B cell (primary cell): ENCODE measurements at regions not wholly inside any gene's neighbourhood (a gene's known extent, or its start where the extent isn't known, plus 50 kb on each side); places are given as distances from the start of the nearest gene placed in this dataset.
A peak's percentile ranks its signal among the peaks of the same experiment; 100 is the strongest.

Experiments
- ATAC-seq: fragments of 200-7000 bp; cut with Tn5 transposase; one replicate; pipeline ENCODE4 v1.10.0; 2021; ENCODE audit warnings: low read depth, mild to moderate bottlenecking, moderate number of reproducible peaks, moderate library complexity
- CTCF ChIA-PET: fragments of 350-600 bp; sonication (Branson Sonifier 250); formaldehyde crosslinking; loops from one replicate; lab custom pipeline; 2021; ENCODE audit warnings: antibody characterized with exemption, inconsistent platforms; lab: Charles Lee
- POLR2A ChIA-PET: fragments of 350-600 bp; sonication (Branson Sonifier 250); formaldehyde crosslinking; loops from one replicate; lab custom pipeline; 2021; ENCODE audit warnings: antibody characterized with exemption; lab: Charles Lee
- DNase-seq: peaks from one replicate; pipeline ENCODE4 v3.0.0; 2013
- H2AFZ ChIP-seq: 2 replicates; pipeline ENCODE4 v1.6.1; 2012; ENCODE audit warnings: mild to moderate bottlenecking, low read depth, low read length; ENCODE audit not compliant: insufficient read depth, poor library complexity, severe bottlenecking
- H3K27ac ChIP-seq, 2 donors: 1 replicate in 1 of 2; 2 replicates in 1 of 2; pipeline ENCODE4 v1.5.1; 2012 to 2013; ENCODE audit warnings: low read length in 2 of 2, mild to moderate bottlenecking in 2 of 2, moderate library complexity in 1 of 2
- H3K27me3 ChIP-seq, 4 experiments: fragments of 200-600 bp in 1 of 4; sonication (generic) in 1 of 4; replicated peaks in 1 of 4; 1 replicate in 2 of 4; 2 replicates in 2 of 4; pipeline versions ENCODE4 v1.6.1 to v1.7.0; 2013 to 2016; ENCODE audit warnings: low read length in 3 of 4, mild to moderate bottlenecking in 2 of 4, mixed read lengths in 1 of 4, moderate library complexity in 1 of 4; ENCODE audit not compliant: insufficient read depth in 4 of 4, control insufficient read depth in 3 of 4; ENCODE audit errors: control extremely low read depth in 1 of 4
- H3K36me3 ChIP-seq, 2 experiments: replicated peaks in 1 of 2; 1 replicate in 1 of 2; 2 replicates in 1 of 2; pipeline versions ENCODE4 v1.6.1 to v1.7.1; 2013; ENCODE audit warnings: low read length in 1 of 2; ENCODE audit not compliant: insufficient read depth in 2 of 2, control insufficient read depth in 1 of 2; ENCODE audit errors: control extremely low read depth in 1 of 2, extremely low read depth in 1 of 2
- H3K4me1 ChIP-seq, 2 donors: fragments of 200-600 bp in 1 of 2; sonication (generic) in 1 of 2; 1 replicate in 1 of 2; 2 replicates in 1 of 2; pipeline versions ENCODE4 v1.5.1 to v1.6.1; 2013 to 2017; ENCODE audit warnings: low read length in 2 of 2; ENCODE audit not compliant: control insufficient read depth in 2 of 2, insufficient read depth in 2 of 2
- H3K4me2 ChIP-seq: replicated peaks from 2 replicates; pipeline ENCODE3; 2012; ENCODE audit warnings: mild to moderate bottlenecking, low read depth, low read length; ENCODE audit not compliant: poor library complexity, severe bottlenecking
- H3K4me3 ChIP-seq, 5 experiments: fragments of 200-600 bp in 1 of 5; sonication (generic) in 1 of 5; 1 replicate in 3 of 5; 2 replicates in 2 of 5; pipeline versions ENCODE4 v1.5.1 to v1.7.0; 2011 to 2016; ENCODE audit warnings: low read length in 4 of 5, mild to moderate bottlenecking in 4 of 5, low read depth in 2 of 5, control low read depth in 1 of 5, moderate library complexity in 1 of 5; ENCODE audit not compliant: insufficient read depth in 1 of 5; ENCODE audit errors: control extremely low read depth in 1 of 5, extremely low read depth in 1 of 5
- H3K79me2 ChIP-seq: fragments of 200-600 bp; sonication (generic); one replicate; pipeline ENCODE4 v1.6.0; 2016; ENCODE audit warnings: low read length; ENCODE audit not compliant: control insufficient read depth, insufficient read depth
- H3K9ac ChIP-seq: fragments of 200-600 bp; sonication (generic); 2 replicates; pipeline ENCODE4 v1.6.1; 2017; ENCODE audit warnings: mild to moderate bottlenecking, low read length, moderate library complexity
- H3K9me3 ChIP-seq, 3 donors: one replicate each; pipeline versions ENCODE4 v1.6.1 to v1.7.1; 2013; ENCODE audit warnings: low read length in 2 of 3; ENCODE audit not compliant: control insufficient read depth in 2 of 3, insufficient read depth in 1 of 3; ENCODE audit errors: control extremely low read depth in 1 of 3
- H4K20me1 ChIP-seq: 2 replicates; pipeline ENCODE4 v1.6.0; 2012; ENCODE audit warnings: mild to moderate bottlenecking, low read length; ENCODE audit not compliant: insufficient read depth, control insufficient read depth, poor library complexity, severe bottlenecking
- H3K27ac Mint-ChIP-seq: one replicate; pipeline ENCODE4 v1.8.0; 2021; ENCODE audit warnings: mixed read lengths
- H3K27me3 Mint-ChIP-seq: one replicate; pipeline ENCODE4 v1.8.0; 2021; ENCODE audit warnings: mixed read lengths
- H3K4me1 Mint-ChIP-seq: one replicate; pipeline ENCODE4 v1.8.0; 2021; ENCODE audit warnings: mixed read lengths
- H3K4me3 Mint-ChIP-seq: one replicate; pipeline ENCODE4 v1.8.0; 2021; ENCODE audit warnings: mixed read lengths
- H3K9me3 Mint-ChIP-seq: one replicate; pipeline ENCODE4 v1.8.0; 2022; ENCODE audit warnings: mixed read lengths; ENCODE audit not compliant: insufficient read depth
- CTCF ChIP-seq: fragments of 200-600 bp; IDR thresholded peaks from one replicate; pipeline ENCODE4 v1.8.0; 2022; ENCODE audit warnings: antibody characterized with exemption, mild to moderate bottlenecking
- EZH2 ChIP-seq: IDR thresholded peaks from 2 replicates; pipeline ENCODE4 v1.6.1; 2012; ENCODE audit warnings: borderline replicate concordance, low read depth, mild to moderate bottlenecking, moderate library complexity, low read length; ENCODE audit not compliant: insufficient read depth, poor library complexity, severe bottlenecking
- WGBS: methylation state at CpG from one replicate; pipeline ENCODE4 v1.1.5; 2013; ENCODE audit warnings: missing lambda C conversion rate; ENCODE audit not compliant: insufficient coverage; 5-methylcytosine and 5-hydroxymethylcytosine counted together
- intact Hi-C: fragments of 100-400 bp; cut with micrococcal nuclease; formaldehyde crosslinking; loops from one replicate; pipeline ENCODE4 v1.10.0; 2022

DNA sequence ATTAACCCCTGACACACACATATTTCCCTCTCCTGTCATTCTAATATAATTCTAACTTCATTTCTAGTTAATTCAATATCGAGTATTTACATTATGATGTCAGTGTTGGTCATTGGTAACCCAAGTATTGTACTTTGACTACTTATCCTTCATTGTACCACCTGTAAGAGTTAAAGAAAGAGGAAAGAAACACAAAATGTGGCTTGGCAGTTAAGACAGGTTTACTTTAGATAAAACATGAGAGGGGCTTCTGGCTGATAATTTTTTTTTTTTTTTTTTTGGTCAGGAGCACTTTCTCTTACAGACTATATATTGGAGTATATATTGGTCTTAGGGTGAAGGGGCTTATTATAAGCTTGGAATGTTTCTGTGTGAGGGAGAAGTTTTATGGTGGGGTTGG is 57.0 kb upstream of the ACYP2 start:
- no peaks in the 10 kb centered on the region for H4K20me1 ChIP-seq
- WGBS, result no CpG with 5 or more reads among the region's 1 CpG
- TF ChIP-seq EZH2 (no peak), CTCF (no peak)
- ATAC-seq, result no peak
- Mint-ChIP-seq H3K27me3 (no peaks in the 10 kb centered on the region), H3K27ac (no peak overlapping the region), H3K4me1 (peaks cover 21% of the 10 kb centered on the region), H3K4me3 (no peak overlapping the region), H3K9me3 (peaks cover 3% of the 10 kb centered on the region)
- POLR2A ChIA-PET, result interaction anchor here (0.7 kb wide), 1 partner anchor 12 kb away, joined by 6 read pairs; no protein-coding TSS in a partner anchor
- CTCF ChIA-PET, result interaction anchor here (0.7 kb wide), 2 partner anchors 13 to 63 kb away, joined by 3 to 6 read pairs; no protein-coding TSS in a partner anchor
- no peak overlapping the region for H3K4me2 ChIP-seq
- H3K4me3 ChIP-seq, result no peak overlapping the region
- H2AFZ ChIP-seq, result no peak overlapping the region
- H3K9ac ChIP-seq, result no peak overlapping the region
- DNase-seq, result no peak
- peaks cover under 1% of the 10 kb centered on the region for H3K79me2 ChIP-seq
- peaks cover 0 to 2% of the 10 kb centered on the region in 2 experiments for H3K36me3 ChIP-seq
- peaks cover 11 to 16% of the 10 kb centered on the region in 2 donors for H3K4me1 ChIP-seq
- no peak overlapping the region for H3K27ac ChIP-seq
- peaks cover 1 to 7% (median 5%) of the 10 kb centered on the region in 3 donors for H3K9me3 ChIP-seq
- intact Hi-C loops, result loop anchor here (10.0 kb wide), 1 partner anchor 46 kb away; no protein-coding TSS in a partner anchor
- H3K27me3 ChIP-seq, result no peaks in the 10 kb centered on the region

- Mint-ChIP-seq H3K4me1 (peaks cover 23% of the 10 kb centered on the region), H3K27me3 (no peaks in the 10 kb centered on the region), H3K4me3 (peak overlapping the region; percentile 59), H3K9me3 (peaks cover 3% of the 10 kb centered on the region), H3K27ac (peak overlapping the region; percentile 84)
- no peaks in the 10 kb centered on the region for H3K79me2 ChIP-seq
- no peaks in the 10 kb centered on the region for H4K20me1 ChIP-seq
- H3K9me3 ChIP-seq, result peaks cover 3 to 17% (median 12%) of the 10 kb centered on the region in 3 donors
- peak overlapping the region; percentile 54 for H3K4me2 ChIP-seq
- no CpG with 5 or more reads among the region's 4 CpGs for WGBS
- peak overlapping the region; percentile 67 for H2AFZ ChIP-seq
- DNase-seq (no peak), ATAC-seq (no peak)
- H3K9ac ChIP-seq, result peak overlapping the region; percentile 52
- H3K27ac ChIP-seq, result peak overlapping the region; percentile 64 to 84
- H3K36me3 ChIP-seq, result peaks cover 2 to 7% of the 10 kb centered on the region in 2 experiments
- peaks cover 12 to 23% of the 10 kb centered on the region in 2 donors for H3K4me1 ChIP-seq
- TF ChIP-seq EZH2 (no peak), CTCF (no peak)
- CTCF ChIA-PET, result interaction anchor here (1.5 kb wide), 1 partner anchor 47 kb away, joined by 4 read pairs; no protein-coding TSS in a partner anchor
- intact Hi-C loops, result loop anchor here (10.0 kb wide), 1 partner anchor 50 kb away; no protein-coding TSS in a partner anchor
- H3K4me3 ChIP-seq, result no peak overlapping the region
- POLR2A ChIA-PET, result no interaction called here
- no peaks in the 10 kb centered on the region for H3K27me3 ChIP-seq
Observed at GRCh38 chr2:54054774-54055173, 60.6 kb upstream of the ACYP2 start.
